ENCODE measurements at regions not wholly inside any gene's neighbourhood (a gene's known extent, or its start where the extent isn't known, plus 50 kb on each side); places are given as distances from the start of the nearest gene placed in this dataset.

DNA sequence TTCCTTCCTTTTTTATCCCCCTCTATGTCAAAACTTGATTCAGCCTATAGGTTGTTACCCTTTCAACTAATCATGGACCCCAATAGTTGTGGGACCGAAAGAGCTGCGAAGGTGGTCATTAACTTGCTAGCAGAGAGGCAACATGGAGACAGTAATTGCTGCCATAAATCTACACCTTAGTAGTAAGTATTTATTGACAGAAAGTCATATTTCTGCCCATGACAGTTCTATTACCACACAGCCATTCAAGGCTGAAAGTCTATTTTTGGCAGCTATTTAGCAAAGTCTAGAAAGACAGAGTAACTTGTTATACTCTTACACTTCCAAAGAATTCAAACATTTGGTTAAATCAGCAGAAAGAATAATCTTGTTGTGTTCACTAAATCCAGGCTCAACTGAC is 236.2 kb downstream of the PRELID2 start:
- in situ Hi-C loops (cut with MboI; ENCODE audit: low sequenced_read_pairs, unreplicated experiment) = no loop called here
- TF ChIP-seq CTCF (IDR thresholded peaks at IDR 0.05; ENCODE audit: borderline replicate concordance, control extremely low read depth, extremely low read depth, insufficient read depth, missing control alignments) = no peak
- no peak for DNase-seq (ENCODE audit: low spot score)

- TF ChIP-seq CTCF (IDR thresholded peaks at IDR 0.05; ENCODE audit: borderline replicate concordance, control extremely low read depth, extremely low read depth, insufficient read depth, missing control alignments) = no peak
- in situ Hi-C loops (cut with MboI; ENCODE audit: low sequenced_read_pairs, unreplicated experiment) = no loop called here
- DNase-seq (ENCODE audit: low spot score) = no peak
These were observed 237.0 kb downstream of the PRELID2 start for GRCh38 chr5:145598184-145598583.

- in situ Hi-C loops (cut with MboI; ENCODE audit: low sequenced_read_pairs, unreplicated experiment) = no loop called here
- no peak for DNase-seq (ENCODE audit: low spot score)
- TF ChIP-seq CTCF (IDR thresholded peaks at IDR 0.05; ENCODE audit: borderline replicate concordance, control extremely low read depth, extremely low read depth, insufficient read depth, missing control alignments) = no peak
These were observed 243.6 kb downstream of the PRELID2 start for GRCh38 chr5:145591578-145591977.

- TF ChIP-seq CTCF (IDR thresholded peaks at IDR 0.05; ENCODE audit: borderline replicate concordance, control extremely low read depth, extremely low read depth, insufficient read depth, missing control alignments) = no peak
- in situ Hi-C loops (cut with MboI; ENCODE audit: low sequenced_read_pairs, unreplicated experiment) = no loop called here
- no peak for DNase-seq (ENCODE audit: low spot score)
These were observed 246.1 kb downstream of the PRELID2 start for GRCh38 chr5:145589063-145589462.

- DNase-seq (ENCODE audit: low spot score) = no peak
- TF ChIP-seq CTCF (IDR thresholded peaks at IDR 0.05; ENCODE audit: borderline replicate concordance, control extremely low read depth, extremely low read depth, insufficient read depth, missing control alignments) = no peak
- in situ Hi-C loops (cut with MboI; ENCODE audit: low sequenced_read_pairs, unreplicated experiment) = no loop called here
These were observed 246.6 kb downstream of the PRELID2 start for GRCh38 chr5:145588558-145588957.

- no peak for TF ChIP-seq CTCF (IDR thresholded peaks at IDR 0.05; ENCODE audit: borderline replicate concordance, control extremely low read depth, extremely low read depth, insufficient read depth, missing control alignments)
- no peak for DNase-seq (ENCODE audit: low spot score)
- in situ Hi-C loops (cut with MboI; ENCODE audit: low sequenced_read_pairs, unreplicated experiment) = no loop called here
These were observed 247.0 kb downstream of the PRELID2 start for GRCh38 chr5:145588113-145588512.

DNA sequence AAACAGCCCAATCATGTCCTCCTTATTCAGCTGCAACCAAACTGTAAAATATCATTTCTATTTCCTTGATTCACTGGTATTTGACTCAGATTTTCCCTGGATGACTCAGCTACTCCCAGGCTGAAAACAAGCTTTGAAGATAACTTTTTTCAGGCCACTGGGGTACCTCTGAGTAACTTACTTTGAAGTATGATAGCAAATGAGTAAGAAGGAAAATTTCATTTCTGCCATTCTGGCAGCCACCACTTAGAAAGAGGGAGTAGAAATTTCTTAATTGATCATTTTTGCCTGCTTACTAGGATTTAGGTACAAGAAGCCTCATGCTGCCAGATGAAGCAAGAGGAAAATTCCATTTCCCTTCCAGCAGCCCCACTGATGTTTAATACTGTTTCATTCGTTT is 247.4 kb downstream of the PRELID2 start:
- DNase-seq (ENCODE audit: low spot score) = no peak
- in situ Hi-C loops (cut with MboI; ENCODE audit: low sequenced_read_pairs, unreplicated experiment) = no loop called here
- no peak for TF ChIP-seq CTCF (IDR thresholded peaks at IDR 0.05; ENCODE audit: borderline replicate concordance, control extremely low read depth, extremely low read depth, insufficient read depth, missing control alignments)

Data from GM13976 (cell line).